Neural cell (in vitro differentiated cells): ENCODE measurements at regions not wholly inside any gene's neighbourhood (a gene's known extent, or its start where the extent isn't known, plus 50 kb on each side); places are given as distances from the start of the nearest gene placed in this dataset.

Experiments used
- H2AFZ ChIP-seq: fragments of 200-600, 300-800 bp; sonication (generic), shearing (Covaris generic); 2 replicates; pipeline ENCODE4 v1.6.0; 2014; ENCODE audit warnings: low read depth, mild to moderate bottlenecking, antibody characterized with exemption, low read length, moderate library complexity
- H3F3A ChIP-seq: fragments of 200-600 bp; shearing (Covaris generic); 2 replicates; pipeline ENCODE4 v1.6.1; 2016; ENCODE audit warnings: mild to moderate bottlenecking, moderate library complexity, mixed read lengths, antibody characterized with exemption, low read length; ENCODE audit not compliant: insufficient read depth, poor library complexity, severe bottlenecking
- H3K27ac ChIP-seq: fragments of 200-600, 300-800 bp; sonication (generic), shearing (Covaris generic); 2 replicates; pipeline ENCODE4 v1.5.1; 2014; ENCODE audit warnings: mild to moderate bottlenecking, low read length, moderate library complexity
- H3K27me3 ChIP-seq: fragments of 300-800, 200-600 bp; sonication (generic), shearing (Covaris generic); 2 replicates; pipeline ENCODE4 v1.6.0; 2014; ENCODE audit warnings: mild to moderate bottlenecking, low read depth, low read length, moderate library complexity; ENCODE audit not compliant: insufficient read depth
- H3K36me3 ChIP-seq: fragments of 300-800, 200-600 bp; sonication (generic), shearing (Covaris generic); 2 replicates; pipeline ENCODE4 v1.5.1; 2014; ENCODE audit warnings: mild to moderate bottlenecking, antibody characterized with exemption, low read length, moderate library complexity; ENCODE audit not compliant: insufficient read depth
- H3K4me2 ChIP-seq: fragments of 300-800, 200-600 bp; sonication (generic), shearing (Covaris generic); 2 replicates; pipeline ENCODE4 v1.6.0; 2014; ENCODE audit warnings: mild to moderate bottlenecking, low read length
- H3K4me3 ChIP-seq: fragments of 300-800, 200-600 bp; sonication (generic), shearing (Covaris generic); 2 replicates; pipeline ENCODE4 v1.5.1; 2014; ENCODE audit warnings: mild to moderate bottlenecking, low read length, moderate library complexity
- H3K79me2 ChIP-seq: fragments of 200-600 bp; shearing (Covaris generic); replicated peaks from 2 replicates; pipeline ENCODE4 v1.6.0; 2014; ENCODE audit warnings: mild to moderate bottlenecking, low read length, moderate library complexity; ENCODE audit not compliant: insufficient read depth
- H3K9ac ChIP-seq: fragments of 300-800, 200-600 bp; sonication (generic), shearing (Covaris generic); 2 replicates; pipeline ENCODE4 v1.6.1; 2016; ENCODE audit warnings: mild to moderate bottlenecking, low read length, mixed read lengths
- H3K9me2 ChIP-seq: fragments of 200-600 bp; shearing (Covaris generic); 2 replicates; pipeline ENCODE4 v1.6.1; 2016; ENCODE audit warnings: mild to moderate bottlenecking, low read length, mixed read lengths; ENCODE audit not compliant: insufficient read depth
- H3K9me3 ChIP-seq: fragments of 200-600, 300-800 bp; sonication (generic), shearing (Covaris generic); 2 replicates; pipeline ENCODE4 v1.6.1; 2016; ENCODE audit warnings: mild to moderate bottlenecking, mixed run types, low read length, moderate library complexity, mixed read lengths
- H4K20me1 ChIP-seq: fragments of 200-600 bp; shearing (Covaris generic); 2 replicates; pipeline ENCODE4 v1.6.1; 2016; ENCODE audit warnings: mild to moderate bottlenecking, mixed run types; ENCODE audit not compliant: insufficient read depth
- EP300 ChIP-seq: fragments of 450-650 bp; conservative IDR thresholded peaks from 2 replicates; pipeline ENCODE4 v1.6.1; 2014; ENCODE audit warnings: antibody characterized with exemption, mild to moderate bottlenecking, moderate library complexity; ENCODE audit not compliant: poor library complexity, severe bottlenecking
- EZH2 ChIP-seq: fragments of 200-600, 300-800 bp; shearing (Covaris generic), sonication (generic); IDR thresholded peaks from 2 replicates; pipeline ENCODE4 v1.6.1; 2014; ENCODE audit warnings: antibody characterized with exemption, low read length, borderline replicate concordance, mild to moderate bottlenecking; ENCODE audit not compliant: insufficient read depth, poor library complexity, severe bottlenecking
- MXI1 ChIP-seq: fragments of 450-650 bp; conservative IDR thresholded peaks from 2 replicates; pipeline ENCODE4 v1.6.1; 2014; ENCODE audit warnings: antibody characterized with exemption, mild to moderate bottlenecking; ENCODE audit not compliant: poor library complexity, severe bottlenecking
- POLR2AphosphoS5 ChIP-seq: IDR thresholded peaks from 2 replicates; pipeline ENCODE4 v1.6.1; 2012
- RAD21 ChIP-seq: fragments of 450-650 bp; conservative IDR thresholded peaks from 2 replicates; pipeline ENCODE4 v1.6.1; 2014; ENCODE audit warnings: antibody characterized with exemption, mild to moderate bottlenecking, moderate library complexity
- REST ChIP-seq: IDR thresholded peaks from 2 replicates; pipeline ENCODE4 v1.6.1; 2012; ENCODE audit warnings: borderline replicate concordance
- SMC3 ChIP-seq: fragments of 450-650 bp; conservative IDR thresholded peaks from 2 replicates; pipeline ENCODE4 v1.6.1; 2014; ENCODE audit warnings: antibody characterized with exemption, mild to moderate bottlenecking, moderate library complexity; ENCODE audit not compliant: poor library complexity
- TAF1 ChIP-seq: IDR thresholded peaks from 2 replicates; pipeline ENCODE4 v1.6.1; 2012; ENCODE audit warnings: low read depth
- TF ChIP-seq, protein P1 (sequence below): fragments of 450-650 bp; IDR thresholded peaks from 2 replicates; pipeline ENCODE4 v1.5.1; 2014; ENCODE audit warnings: antibody characterized with exemption, mild to moderate bottlenecking, moderate library complexity; ENCODE audit not compliant: poor library complexity, severe bottlenecking

GRCh38 chr4:41853973-41854372 is 81.3 kb upstream of the TMEM33 start:
- H3K9me2 ChIP-seq: no peaks in the 10 kb centered on the region
- H3K79me2 ChIP-seq: no peaks in the 10 kb centered on the region
- no peaks in the 10 kb centered on the region for H3K27me3 ChIP-seq
- no peaks in the 10 kb centered on the region for H4K20me1 ChIP-seq
- H3K36me3 ChIP-seq: no peaks in the 10 kb centered on the region
- no peaks in the 10 kb centered on the region for H3F3A ChIP-seq
- no peak overlapping the region for H3K27ac ChIP-seq
- H3K9ac ChIP-seq: no peak overlapping the region
- no peak overlapping the region for H2AFZ ChIP-seq
- H3K4me3 ChIP-seq: no peak overlapping the region
- H3K9me3 ChIP-seq: no peaks in the 10 kb centered on the region
- TF ChIP-seq, protein P1, sequence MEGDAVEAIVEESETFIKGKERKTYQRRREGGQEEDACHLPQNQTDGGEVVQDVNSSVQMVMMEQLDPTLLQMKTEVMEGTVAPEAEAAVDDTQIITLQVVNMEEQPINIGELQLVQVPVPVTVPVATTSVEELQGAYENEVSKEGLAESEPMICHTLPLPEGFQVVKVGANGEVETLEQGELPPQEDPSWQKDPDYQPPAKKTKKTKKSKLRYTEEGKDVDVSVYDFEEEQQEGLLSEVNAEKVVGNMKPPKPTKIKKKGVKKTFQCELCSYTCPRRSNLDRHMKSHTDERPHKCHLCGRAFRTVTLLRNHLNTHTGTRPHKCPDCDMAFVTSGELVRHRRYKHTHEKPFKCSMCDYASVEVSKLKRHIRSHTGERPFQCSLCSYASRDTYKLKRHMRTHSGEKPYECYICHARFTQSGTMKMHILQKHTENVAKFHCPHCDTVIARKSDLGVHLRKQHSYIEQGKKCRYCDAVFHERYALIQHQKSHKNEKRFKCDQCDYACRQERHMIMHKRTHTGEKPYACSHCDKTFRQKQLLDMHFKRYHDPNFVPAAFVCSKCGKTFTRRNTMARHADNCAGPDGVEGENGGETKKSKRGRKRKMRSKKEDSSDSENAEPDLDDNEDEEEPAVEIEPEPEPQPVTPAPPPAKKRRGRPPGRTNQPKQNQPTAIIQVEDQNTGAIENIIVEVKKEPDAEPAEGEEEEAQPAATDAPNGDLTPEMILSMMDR: no peak
- TF ChIP-seq EZH2 (no peak), SMC3 (no peak), REST (no peak), MXI1 (no peak), RAD21 (no peak), TAF1 (no peak), POLR2AphosphoS5 (no peak), EP300 (no peak)
- H3K4me2 ChIP-seq: no peak overlapping the region

DNA sequence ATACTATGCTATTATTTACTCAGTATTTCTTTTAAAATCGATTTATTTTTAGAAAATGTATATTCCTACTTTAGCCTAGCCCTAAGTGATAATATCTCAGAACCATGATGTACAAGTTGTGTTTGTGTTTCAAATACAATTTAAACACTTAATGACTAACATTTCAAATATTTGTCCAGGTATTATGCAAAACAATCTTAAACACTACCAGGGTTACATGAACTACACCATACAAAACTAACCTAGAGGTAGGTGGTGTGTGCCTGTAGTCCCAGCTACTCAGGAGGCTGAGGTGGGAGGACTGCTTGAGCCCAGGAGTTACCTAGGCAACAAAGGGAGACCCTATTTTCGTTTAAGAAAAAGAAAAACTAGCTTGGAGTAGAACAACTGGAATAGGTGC is 83.0 kb upstream of the TMEM33 start:
- H3K9me3 ChIP-seq: no peaks in the 10 kb centered on the region
- no peak overlapping the region for H3K4me3 ChIP-seq
- no peak overlapping the region for H3K4me2 ChIP-seq
- no peaks in the 10 kb centered on the region for H3K27me3 ChIP-seq
- no peaks in the 10 kb centered on the region for H4K20me1 ChIP-seq
- H3K9ac ChIP-seq: no peak overlapping the region
- no peaks in the 10 kb centered on the region for H3K79me2 ChIP-seq
- H2AFZ ChIP-seq: no peak overlapping the region
- H3F3A ChIP-seq: no peaks in the 10 kb centered on the region
- TF ChIP-seq SMC3 (no peak), POLR2AphosphoS5 (no peak), EZH2 (no peak), REST (no peak), EP300 (no peak), RAD21 (no peak), MXI1 (no peak), TAF1 (no peak)
- TF ChIP-seq, protein P1: no peak
- H3K27ac ChIP-seq: no peak overlapping the region
- H3K9me2 ChIP-seq: no peaks in the 10 kb centered on the region
- no peaks in the 10 kb centered on the region for H3K36me3 ChIP-seq
